NCI-H69 (cell line): ENCODE measurements at regions not wholly inside any gene's neighbourhood (a gene's known extent, or its start where the extent isn't known, plus 50 kb on each side); places are given as distances from the start of the nearest gene placed in this dataset.

ENCODE experiments used
- DNase-seq: peaks from one replicate; lab custom pipeline; 2025; lab: John Stamatoyannopoulos, UW

DNA sequence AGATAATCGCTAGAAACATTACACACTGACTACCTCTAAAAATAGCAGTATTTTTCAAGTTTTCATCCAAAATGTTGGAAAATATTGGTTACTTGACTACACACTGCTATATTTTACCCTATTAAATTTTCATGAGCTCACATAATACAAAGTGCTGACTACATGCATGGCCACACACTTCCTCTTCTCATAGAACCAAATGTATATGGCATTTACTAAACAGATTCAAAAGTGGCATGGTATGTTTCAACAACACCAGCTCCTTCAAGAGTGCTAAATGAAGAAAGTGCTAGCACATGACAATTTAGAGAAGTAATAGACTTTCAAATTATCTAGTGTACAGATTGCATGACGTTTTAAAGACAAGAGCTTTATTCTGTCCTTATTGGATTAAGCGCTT lies 780.4 kb upstream of the SLITRK6 start:
- no peak for DNase-seq

DNA sequence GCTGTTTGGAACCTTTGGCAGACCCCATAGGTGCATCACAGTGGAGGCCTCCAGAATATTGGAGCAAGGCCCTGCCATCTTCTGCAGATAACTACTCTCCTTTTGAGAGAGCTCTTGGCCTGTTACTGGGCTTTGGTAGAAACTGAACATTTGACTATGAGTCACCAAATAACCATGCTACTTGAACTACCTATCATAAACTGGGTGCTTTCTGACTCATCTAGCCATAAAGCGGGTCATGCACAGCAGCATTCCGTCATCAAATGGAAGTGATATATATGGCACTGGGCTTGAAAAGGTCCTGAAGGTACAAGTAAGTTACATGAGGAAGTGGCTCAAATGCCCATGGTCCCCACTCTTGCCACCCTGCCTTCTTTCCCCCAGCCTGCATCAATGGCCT lies 782.5 kb upstream of the SLITRK6 start:
- DNase-seq, result no peak

DNA sequence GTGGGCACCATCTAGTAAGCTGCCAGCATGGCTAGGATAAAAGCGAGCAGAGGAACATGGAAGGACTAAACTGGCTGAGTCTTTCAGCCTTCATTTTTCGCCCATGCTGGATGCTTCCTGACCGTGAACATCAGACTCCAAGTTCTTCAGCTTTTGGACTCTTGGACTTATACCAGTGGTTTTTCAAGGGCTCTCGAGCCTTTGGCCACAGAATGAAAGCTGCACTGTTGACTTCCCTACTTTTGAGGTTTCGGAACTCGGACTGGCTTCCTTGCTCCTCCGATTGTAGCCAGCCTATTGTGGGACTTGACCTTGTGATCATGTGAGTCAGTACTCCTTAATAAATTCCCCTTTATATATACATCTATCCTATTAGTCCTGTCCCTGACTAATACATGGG lies 785.1 kb upstream of the SLITRK6 start:
- DNase-seq, result no peak

DNA sequence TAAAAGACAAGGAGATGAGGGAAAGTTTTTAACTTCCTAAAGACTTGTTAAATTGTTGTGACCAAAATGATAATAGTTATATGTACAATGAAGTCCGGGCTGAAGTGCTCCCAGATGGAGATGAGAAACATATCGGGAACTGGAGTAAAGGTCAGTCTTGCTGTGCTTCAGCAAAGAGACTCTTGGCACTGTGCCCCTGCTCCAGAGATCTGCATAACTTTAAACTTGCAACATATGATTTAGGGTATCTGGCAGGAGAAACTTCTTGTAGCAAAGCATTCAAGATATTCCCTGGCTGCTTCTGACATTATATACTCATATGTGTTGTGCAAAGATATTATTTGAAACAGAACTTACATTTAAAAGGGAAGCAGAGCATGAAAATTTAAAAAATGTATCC lies 786.6 kb upstream of the SLITRK6 start:
- peak; percentile 1 for DNase-seq

DNA sequence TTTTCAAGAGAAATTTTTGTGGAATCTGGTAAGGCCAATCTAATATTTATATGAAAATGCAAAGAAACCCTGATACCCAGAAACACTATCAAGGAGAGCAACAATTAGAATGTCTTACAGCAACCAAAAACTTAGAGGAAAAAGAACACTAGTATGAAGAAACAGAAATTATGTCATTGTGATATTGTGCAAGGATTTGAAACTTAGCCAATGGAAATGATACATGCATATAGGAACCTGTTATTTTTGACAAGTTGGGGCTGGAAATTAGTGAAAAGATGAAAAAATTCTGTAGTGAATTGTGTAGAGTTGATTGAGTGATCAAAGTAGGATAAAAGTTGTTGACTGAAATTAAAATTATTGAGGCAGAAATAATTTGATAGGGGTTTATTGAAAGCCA lies 792.6 kb upstream of the SLITRK6 start:
- DNase-seq, result no peak

DNA sequence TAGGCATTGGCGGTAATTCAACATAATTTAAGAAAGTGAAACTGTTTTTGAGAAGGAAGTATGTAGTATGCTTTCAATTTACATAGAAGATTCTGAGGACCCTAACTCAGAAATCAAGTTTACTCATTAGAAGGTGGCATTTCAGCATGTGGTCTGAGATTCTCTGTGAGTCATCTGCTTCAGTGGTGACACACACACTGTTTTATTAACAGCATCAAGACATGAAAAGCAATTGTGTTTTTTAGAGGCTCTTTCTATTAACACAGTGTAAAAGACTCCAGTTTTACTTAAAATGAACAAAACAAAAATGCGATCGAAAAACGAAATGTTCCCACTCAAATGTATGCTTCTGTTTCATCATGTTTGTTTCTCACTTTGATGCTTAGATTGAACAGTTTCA lies 802.1 kb upstream of the SLITRK6 start:
- DNase-seq, result no peak

DNA sequence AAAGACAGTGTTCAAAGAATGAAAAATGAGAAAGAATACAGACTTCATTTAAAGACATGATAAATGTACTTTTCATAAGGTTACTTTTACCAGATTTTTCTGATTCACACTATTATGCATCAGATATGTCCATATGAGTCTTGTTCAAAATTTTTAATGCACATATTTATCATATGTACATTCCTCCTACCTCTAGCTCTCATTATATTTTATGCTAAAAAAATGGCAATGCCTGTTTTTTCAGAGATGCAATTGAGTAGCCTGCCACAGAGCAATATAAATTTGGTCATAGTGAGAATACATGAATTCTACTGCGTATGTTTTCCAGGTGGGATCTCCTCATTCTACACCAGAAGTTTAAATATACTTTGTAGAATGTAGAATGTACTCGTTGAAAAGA lies 807.0 kb upstream of the SLITRK6 start:
- no peak for DNase-seq

DNA sequence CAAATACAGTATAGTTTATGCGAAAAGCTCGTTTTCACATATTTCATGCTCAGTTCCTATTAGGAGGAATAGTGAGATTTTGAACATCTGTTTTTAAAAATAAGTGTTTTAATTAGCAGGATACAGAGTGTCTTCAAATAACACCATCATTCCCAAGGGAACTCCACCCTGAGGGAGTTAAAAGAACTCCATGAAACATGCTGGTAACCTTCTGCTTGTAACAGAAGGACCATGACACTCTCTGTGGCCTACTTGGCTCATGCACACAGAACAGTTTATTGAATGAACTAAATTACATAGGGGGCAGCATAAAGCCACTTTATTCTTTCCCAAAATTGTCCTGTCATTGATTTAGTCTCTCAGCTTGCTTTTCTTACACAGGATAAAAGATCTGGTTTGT lies 809.5 kb upstream of the SLITRK6 start:
- DNase-seq, result peak; percentile 57

DNA sequence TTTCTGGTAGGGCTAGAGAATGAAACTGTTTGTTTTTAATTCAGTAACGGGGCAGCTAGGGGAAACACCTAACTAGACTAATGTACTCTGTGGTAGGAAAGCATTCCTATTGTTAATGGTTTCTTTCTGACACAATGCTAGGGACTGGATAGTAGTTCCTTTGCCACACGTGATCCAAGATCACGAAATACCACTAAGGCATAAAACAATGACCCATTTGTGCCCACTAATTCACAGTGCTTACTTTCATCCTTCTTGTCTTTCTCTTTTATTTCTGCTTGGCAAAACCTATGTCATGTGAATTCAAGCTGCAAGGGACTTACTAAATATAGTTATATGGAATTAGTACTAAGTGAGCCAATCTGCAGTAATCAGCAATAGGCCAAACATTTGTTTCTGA lies 834.1 kb upstream of the SLITRK6 start:
- no peak for DNase-seq

DNA sequence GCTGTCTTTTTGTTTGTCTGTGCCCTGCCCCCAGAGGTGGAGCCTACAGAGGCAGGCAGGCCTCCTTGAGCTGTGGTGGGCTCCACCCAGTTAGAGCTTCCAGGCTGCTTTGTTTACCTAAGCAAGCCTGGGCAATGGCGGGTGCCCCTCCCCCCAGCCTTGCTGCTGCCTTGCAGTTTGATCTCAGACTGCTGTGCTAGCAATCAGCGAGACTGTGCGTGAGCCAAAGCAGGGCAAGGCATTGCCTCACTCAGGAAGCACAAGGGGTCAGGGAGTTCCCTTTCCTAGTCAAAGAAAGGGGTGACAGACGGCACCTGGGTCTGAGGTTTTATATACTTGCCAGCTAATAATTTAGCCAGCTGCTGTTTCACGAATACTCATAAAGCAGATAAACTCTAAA lies 852.0 kb upstream of the SLITRK6 start:
- DNase-seq, result peak; percentile 9

DNA sequence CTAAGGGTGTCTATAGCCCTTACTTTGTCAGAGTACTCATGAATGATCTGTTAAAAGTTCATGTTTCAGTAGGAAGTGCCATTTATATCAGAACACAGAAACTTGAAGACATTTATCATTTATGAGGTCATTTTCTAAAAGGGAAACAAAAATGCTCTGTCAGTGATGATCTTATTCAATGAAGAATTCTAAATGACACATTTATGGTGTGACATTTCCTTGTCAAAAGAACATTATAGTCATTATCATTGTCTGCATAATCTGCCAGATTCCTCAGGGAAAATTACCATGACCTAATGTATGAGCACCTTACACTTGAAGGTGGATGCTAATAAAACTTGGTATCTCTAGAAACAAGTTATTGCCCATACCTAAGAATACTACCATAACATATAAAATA lies 853.8 kb upstream of the SLITRK6 start:
- DNase-seq, result peak; percentile 2

DNA sequence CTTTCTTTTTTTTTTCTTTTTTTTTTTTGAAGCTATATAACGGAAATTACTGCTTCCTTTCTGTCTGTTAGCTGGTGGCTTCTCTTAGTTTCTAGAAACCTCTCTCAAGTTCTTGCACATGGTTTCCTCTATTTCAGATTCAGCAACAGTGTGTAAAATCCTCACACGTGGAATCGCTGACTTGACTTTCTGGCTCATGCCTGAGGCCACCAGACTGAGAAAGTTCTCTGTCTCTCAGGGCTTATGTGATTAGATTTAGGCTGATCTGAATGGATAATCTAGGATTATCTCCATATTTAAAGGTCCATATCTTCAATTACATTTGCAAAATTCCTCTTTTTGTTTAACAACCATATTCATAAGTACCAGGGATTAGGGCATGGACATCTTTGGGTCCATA lies 856.3 kb upstream of the SLITRK6 start:
- no peak for DNase-seq

DNA sequence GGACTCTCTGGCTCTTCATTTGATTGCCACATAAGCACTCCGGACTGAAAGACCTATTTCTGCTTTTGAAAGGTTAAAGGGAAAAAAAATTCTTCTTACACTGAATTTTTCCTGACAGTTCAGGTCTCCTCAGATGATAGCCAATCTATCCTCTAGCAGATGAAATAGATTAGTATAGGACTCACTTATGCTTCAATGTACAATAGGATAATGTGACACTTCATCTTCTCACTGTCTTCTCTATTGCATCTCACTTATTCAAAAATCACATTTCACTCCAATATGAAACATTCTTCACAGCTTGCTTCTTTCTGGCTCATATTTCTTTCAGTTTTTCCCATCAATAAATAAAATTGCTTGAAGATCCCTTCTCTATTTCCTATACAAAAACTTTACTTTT lies 860.9 kb upstream of the SLITRK6 start:
- no peak for DNase-seq

DNA sequence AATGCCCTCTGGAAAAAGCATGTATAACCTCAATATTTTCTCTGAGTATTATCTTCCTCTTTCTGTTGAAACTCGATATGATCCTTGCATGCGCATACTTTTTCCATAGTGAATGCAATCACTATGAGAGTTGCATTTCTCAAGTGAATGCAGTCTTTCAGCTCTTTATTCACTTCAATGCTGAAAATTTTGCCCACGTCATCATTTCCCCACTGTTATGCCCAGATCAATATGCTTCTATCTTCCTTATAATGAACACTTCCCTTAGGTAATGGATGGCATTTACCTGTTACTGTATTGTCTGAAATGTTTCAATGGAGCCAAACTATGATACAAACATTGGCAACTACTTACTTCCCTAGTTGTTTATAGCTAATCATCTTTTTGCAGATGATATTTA lies 866.6 kb upstream of the SLITRK6 start:
- no peak for DNase-seq

DNA sequence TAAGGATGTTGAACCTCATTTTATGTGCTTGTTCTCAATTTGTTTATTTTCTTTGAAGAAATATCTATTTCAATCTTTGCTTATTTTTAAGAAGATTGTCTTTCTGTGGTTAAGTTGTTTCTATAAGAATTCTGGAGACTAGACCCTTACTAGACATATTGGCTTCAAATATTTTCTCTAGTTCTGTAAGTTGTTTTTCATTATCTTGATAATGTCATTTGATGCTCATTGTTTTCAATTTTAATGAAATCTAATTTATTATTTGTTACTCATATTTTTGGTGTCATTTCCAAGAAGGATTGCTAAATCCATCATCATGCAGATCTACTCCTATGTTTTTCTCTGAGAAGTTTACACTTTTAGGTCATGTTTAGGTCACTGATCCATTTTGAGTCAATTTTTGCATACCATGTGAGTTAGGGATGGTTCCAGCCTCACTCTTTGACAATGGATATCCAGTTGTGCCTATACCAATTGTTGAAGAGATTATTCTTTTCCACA lies 874.8 kb upstream of the SLITRK6 start:
- DNase-seq, result no peak

DNA sequence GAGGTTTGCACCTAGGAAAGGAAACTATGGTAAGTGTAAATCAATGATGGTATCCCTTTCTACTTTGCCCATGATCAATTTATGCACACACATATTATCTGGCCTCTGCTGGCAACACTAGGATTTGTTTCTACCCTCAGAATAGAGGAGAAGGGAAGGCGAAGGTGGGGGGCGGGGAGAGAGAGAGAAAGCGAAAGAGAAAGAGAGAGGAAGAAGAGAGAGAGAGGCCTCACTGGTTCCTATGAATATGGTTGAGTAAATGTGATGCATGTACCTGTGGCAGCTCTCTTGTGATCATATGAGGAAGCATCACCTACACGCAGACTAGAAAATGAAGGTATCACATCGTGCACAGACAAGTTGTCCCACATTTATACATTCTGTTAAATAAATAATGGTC lies 882.0 kb upstream of the SLITRK6 start:
- DNase-seq, result no peak

DNA sequence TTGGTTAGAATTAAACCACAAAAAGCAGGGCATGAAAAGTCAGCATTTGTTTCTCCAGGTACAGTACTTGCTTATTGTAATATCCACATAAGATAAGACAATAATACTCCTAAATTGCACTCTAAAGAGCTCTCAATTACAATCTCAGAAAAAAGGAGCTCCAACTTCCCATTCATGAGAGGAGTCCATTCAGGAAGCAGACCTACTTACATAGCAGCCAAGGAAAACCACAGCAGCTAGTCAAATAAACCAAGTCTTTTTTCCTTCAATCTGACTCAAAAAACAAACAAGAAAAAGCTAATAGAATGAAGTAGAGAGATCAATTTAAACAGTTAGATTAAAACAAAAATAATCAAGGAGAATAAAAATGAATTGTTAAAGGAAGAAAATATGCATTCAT lies 885.2 kb upstream of the SLITRK6 start:
- DNase-seq, result peak; percentile 3

DNA sequence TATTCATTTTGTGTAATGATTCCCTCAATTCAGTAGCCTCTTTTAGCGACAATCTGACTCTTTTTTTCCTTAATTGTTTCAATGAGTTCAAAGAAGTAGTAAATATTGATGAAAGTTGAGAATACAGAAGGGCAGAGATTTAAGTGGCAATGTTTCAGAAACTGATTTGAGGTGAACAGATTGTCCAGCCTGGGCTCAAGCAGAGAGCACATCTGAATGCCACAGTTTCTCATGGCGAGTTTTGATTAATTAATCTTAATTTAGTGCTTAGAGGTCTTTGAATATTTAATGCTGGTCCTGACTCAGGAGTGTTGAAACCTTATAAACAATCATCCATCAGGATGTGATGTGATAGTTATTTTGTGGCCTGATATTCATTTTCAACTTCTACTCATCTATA lies 890.7 kb upstream of the SLITRK6 start:
- DNase-seq, result peak; percentile 23

DNA sequence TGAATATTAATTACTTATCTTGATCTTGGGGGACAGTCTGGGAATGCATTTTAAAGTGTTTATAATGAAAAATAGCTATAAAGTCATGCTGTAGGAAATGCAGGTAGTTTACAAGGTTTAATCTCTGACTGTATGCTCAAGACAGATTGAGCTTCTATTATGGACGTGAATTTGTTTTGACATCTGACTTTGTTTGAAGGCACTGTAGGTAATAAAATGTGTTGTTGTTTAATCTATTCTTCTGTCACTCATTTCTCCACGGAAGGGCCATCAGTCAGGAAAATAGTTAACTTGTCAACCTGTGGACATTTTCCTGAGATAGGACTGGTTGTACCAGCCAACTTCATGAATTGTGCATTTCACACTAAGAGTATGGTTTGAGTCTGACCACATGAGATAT lies 893.1 kb upstream of the SLITRK6 start:
- DNase-seq, result peak; percentile 27

DNA sequence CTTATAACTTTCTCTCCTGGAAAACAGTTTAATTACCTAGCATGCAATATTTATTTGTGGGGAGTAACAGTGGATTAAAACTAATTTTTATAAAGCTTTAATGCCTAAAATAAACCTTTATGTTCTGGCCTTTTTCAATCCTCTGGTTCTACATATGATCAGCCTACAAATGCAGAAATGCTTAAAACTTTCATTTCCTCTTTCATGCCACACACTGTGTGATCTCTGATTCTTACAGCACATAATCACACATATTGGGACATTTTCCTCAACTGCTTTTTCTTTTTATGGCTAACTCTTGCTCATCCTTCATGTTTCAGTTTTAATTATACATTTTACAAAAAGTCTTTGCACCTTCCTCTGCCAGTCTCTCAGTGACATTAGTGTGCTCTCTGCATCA lies 910.8 kb upstream of the SLITRK6 start:
- DNase-seq, result no peak

DNA sequence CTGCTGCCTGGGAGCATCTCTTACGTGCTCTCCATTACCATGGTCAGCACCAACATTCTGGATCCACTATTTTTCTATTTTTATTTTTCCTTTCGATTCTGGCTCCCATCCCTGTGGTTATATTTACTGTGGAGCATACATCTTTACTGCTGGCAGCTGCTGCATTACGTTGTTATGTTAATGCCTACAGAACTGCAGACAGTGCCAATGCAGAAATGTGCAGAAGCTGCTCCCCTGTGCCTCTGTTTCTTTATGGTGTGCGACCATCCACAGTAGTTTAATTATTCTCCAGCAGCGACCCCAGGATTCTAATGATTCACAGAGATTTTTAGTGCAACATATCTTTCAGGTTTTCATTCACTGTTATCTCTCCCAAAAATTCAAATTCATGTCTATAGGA lies 911.7 kb upstream of the SLITRK6 start:
- no peak for DNase-seq

DNA sequence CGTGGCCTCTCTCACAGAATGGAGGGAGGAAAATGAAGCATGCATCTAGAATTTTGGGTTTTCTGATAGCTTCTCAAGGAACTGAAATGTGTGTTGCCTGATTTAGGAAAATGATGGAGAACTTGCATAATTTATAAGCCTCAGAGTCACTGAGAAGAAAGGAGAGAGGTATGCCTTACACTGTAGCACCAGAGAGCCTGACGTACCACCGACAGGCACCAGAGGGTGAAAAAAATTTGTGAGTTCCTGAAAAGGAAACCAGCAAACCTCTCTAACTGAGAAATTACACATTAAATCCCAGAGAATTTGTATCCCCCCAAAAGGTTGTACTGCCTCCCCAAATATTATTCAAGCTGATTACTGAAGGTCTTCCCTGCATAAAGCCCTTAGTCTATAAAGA lies 915.3 kb upstream of the SLITRK6 start:
- DNase-seq, result no peak

DNA sequence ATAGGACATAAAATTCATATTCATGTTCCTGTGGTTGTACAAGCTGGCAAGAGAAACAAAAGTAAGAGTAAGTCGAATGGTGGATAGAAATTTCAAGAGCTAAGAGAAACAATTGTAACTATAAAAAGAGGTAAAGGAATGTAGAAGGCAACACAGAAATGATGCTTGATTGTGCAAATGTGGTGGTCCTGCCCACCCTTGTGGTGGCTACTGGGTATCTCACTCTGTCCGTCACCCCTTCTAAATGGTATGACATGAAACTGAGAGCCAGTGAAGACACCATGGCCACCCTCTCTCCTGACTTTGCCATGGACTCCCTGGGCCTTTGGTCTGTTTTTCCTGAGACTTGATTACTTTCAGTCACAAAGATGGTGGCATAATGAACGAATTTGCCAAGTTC lies 925.9 kb upstream of the SLITRK6 start:
- peak; percentile 5 for DNase-seq

DNA sequence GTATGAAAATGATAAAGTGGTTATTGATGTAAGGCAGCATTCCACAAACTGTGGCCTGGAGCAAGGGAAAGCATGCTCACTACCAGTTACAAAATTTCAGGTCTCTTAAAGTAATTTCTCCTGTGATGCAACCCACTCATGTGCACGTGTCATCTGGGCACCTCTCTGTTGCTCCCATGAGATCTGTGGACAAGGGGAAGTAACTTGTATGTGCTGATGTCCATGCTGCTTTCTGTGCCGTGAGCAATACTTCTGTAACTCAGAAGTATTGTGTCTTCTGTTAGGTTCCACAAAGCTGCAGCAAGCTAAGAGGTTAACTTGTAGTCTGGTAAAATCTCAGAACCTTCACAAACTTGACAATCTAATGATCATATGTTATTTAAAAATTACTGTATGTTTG lies 930.0 kb upstream of the SLITRK6 start:
- DNase-seq, result no peak

DNA sequence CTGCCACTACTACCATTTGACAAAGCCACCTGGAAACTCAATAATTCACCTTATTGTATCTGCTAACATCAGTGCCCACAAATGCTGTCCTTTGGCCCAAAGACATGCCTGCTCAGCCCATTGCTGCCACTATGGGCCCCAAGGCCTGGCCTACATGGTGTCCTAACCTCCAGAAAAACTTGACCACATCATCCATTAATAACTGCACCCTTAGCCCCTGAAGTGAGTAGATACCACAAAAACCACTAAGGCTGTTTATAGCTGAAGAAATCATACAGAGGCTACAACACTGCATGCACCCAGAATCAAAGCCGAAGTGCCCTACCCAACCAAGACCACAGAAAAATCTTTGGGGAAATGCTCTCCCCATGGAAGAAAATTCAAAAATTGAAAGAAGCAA lies 932.8 kb upstream of the SLITRK6 start:
- DNase-seq, result no peak
